Body of pancreas (tissue), 4 donors: ENCODE measurements at regions not wholly inside any gene's neighbourhood (a gene's known extent, or its start where the extent isn't known, plus 50 kb on each side); places are given as distances from the start of the nearest gene placed in this dataset.

Experiments
- POLR2A ChIP-seq, 3 donors: fragments of 450-650 bp; IDR thresholded peaks; one replicate each; pipeline ENCODE4 v1.6.1; 2016; ENCODE audit warnings: antibody characterized with exemption in 3 of 3, mild to moderate bottlenecking in 2 of 3
- TF ChIP-seq, protein P1 (sequence below), 7 experiments: fragments of 450-650 bp in 4 of 7; fragments of 200-600 bp in 3 of 7; sonication (generic) in 3 of 7; IDR thresholded peaks; one replicate each; pipeline ENCODE4 v1.5.1; 2016 to 2019; ENCODE audit warnings: antibody characterized with exemption in 7 of 7

DNA sequence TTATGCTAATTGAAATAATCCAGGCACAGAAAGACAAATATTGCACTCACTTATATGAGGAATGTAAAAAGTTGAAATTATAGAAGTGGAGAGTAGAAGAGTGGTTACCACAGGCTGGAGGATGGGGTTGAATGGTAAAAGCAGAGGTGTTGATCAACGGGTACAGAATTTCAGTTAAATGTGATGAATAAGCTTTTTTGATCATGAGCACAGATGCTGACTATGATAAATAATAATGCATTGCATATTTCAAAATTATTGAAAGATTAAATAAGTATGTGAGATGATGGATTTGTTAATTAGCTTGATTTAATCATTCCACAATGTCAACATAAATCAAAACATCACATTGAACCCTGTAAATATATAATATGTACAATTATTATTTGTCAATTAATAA, 213.1 kb downstream of the DCAF12L2 start:
- TF ChIP-seq POLR2A (IDR thresholded peaks at IDR 0.05), result no peak
- TF ChIP-seq, protein P1, sequence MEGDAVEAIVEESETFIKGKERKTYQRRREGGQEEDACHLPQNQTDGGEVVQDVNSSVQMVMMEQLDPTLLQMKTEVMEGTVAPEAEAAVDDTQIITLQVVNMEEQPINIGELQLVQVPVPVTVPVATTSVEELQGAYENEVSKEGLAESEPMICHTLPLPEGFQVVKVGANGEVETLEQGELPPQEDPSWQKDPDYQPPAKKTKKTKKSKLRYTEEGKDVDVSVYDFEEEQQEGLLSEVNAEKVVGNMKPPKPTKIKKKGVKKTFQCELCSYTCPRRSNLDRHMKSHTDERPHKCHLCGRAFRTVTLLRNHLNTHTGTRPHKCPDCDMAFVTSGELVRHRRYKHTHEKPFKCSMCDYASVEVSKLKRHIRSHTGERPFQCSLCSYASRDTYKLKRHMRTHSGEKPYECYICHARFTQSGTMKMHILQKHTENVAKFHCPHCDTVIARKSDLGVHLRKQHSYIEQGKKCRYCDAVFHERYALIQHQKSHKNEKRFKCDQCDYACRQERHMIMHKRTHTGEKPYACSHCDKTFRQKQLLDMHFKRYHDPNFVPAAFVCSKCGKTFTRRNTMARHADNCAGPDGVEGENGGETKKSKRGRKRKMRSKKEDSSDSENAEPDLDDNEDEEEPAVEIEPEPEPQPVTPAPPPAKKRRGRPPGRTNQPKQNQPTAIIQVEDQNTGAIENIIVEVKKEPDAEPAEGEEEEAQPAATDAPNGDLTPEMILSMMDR (IDR thresholded peaks at IDR 0.05), result no peak
